ENCODE measurements at regions not wholly inside any gene's neighbourhood (a gene's known extent, or its start where the extent isn't known, plus 50 kb on each side); places are given as distances from the start of the nearest gene placed in this dataset.

DNA sequence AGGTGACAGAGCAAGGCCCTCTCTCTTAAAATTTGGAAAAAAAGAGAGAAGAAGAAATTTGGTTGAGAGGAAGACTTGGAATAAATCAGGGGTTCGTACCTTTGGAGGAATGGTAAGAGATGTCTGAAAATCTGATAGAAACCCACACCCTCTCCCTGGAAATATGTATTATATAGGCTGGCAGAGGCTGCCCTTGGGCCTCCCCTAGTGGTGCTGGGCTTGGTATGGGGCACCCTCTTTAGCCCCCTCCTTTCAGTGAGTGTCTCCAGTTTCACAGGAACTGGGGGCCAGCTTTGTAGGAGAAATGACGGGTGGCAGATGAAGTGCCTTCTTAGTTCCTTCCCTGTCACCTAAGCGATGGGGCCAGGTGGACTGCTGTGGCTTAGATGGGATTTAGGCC lies 82.9 kb upstream of the SLC2A1 start:
- Histone ChIP-seq H3K79me2 (ENCODE audit: low read length) (no peaks in the 10 kb centered on the region), H3K4me3 (ENCODE audit: low read length) (no peak overlapping the region), H3K9me2 (replicated peaks; ENCODE audit: insufficient read depth, low read length) (no peaks in the 10 kb centered on the region), H3K36me3 (replicated peaks; ENCODE audit: insufficient read depth, low read length) (no peaks in the 10 kb centered on the region), H3K4me2 (ENCODE audit: low read depth, low read length) (no peak overlapping the region), H2AFZ (ENCODE audit: low read length) (no peak overlapping the region), H3K27me3 (replicated peaks; ENCODE audit: insufficient read depth, low read length) (no peaks in the 10 kb centered on the region), H3K9ac (ENCODE audit: low read length) (no peak overlapping the region), H4K20me1 (ENCODE audit: insufficient read depth, low read length) (no peaks in the 10 kb centered on the region), H3K4me1 (ENCODE audit: low read length) (no peaks in the 10 kb centered on the region), H3K9me3 (replicated peaks; ENCODE audit: insufficient read depth, low read length) (no peaks in the 10 kb centered on the region), H3K27ac (ENCODE audit: low read length) (no peak overlapping the region), H3F3A (ENCODE audit: insufficient read depth, low read length) (no peaks in the 10 kb centered on the region)
- no peak for DNase-seq
- no peak for TF ChIP-seq EZH2phosphoT487 (IDR thresholded peaks at IDR 0.05; ENCODE audit: low read length)
- no peak for TF ChIP-seq EZH2 (optimal IDR thresholded peaks at IDR 0.05; ENCODE audit: low read depth, low read length)
- TF ChIP-seq, protein P1, sequence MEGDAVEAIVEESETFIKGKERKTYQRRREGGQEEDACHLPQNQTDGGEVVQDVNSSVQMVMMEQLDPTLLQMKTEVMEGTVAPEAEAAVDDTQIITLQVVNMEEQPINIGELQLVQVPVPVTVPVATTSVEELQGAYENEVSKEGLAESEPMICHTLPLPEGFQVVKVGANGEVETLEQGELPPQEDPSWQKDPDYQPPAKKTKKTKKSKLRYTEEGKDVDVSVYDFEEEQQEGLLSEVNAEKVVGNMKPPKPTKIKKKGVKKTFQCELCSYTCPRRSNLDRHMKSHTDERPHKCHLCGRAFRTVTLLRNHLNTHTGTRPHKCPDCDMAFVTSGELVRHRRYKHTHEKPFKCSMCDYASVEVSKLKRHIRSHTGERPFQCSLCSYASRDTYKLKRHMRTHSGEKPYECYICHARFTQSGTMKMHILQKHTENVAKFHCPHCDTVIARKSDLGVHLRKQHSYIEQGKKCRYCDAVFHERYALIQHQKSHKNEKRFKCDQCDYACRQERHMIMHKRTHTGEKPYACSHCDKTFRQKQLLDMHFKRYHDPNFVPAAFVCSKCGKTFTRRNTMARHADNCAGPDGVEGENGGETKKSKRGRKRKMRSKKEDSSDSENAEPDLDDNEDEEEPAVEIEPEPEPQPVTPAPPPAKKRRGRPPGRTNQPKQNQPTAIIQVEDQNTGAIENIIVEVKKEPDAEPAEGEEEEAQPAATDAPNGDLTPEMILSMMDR (IDR thresholded peaks at IDR 0.05; ENCODE audit: low read length): no peak

DNA sequence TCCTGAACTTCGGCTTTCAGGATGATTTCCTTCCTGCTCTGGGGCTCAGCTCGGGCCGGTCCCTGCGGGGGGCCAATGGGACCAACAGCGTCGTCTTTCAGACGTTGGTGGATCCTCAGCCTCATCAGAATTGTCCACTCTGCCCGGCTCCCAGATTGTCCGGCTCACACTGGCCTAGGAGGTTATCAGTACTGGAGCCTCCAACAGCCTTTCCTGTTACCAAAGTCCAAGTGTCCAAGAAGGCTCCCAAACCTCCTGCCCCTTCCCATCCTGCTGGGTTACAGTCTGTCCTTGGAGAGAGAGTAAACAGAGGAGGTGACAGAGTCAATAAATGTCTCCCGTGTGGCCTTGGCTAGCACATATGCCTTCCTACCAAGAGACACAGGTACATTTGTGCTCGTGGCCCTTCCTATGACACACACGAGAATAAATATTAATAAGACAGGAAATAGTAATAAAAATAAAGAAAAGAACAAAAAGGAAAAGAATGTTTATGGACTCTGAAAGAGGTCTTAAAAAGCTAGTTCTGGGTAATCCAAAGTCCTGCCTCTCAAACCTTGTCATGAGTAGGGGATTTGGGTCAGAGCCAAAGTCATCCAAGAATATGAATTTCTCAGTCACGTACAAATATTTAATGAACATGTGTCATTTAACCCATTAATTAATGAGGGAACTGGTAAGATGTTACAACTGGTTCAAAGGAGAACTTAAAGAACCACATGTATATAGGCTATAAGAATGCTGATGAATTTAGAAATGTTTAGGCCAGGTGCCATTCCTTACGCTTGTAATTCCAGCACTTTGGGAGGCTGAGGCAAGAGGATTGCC lies 80.8 kb upstream of the SLC2A1 start:
- no peaks in the 10 kb centered on the region for H3K4me1 ChIP-seq (ENCODE audit: low read length)
- H4K20me1 ChIP-seq (ENCODE audit: insufficient read depth, low read length): no peaks in the 10 kb centered on the region
- H3K27ac ChIP-seq (ENCODE audit: low read length): no peak overlapping the region
- H3F3A ChIP-seq (ENCODE audit: insufficient read depth, low read length): no peaks in the 10 kb centered on the region
- no peaks in the 10 kb centered on the region for H3K79me2 ChIP-seq (ENCODE audit: low read length)
- TF ChIP-seq, protein P1 (IDR thresholded peaks at IDR 0.05; ENCODE audit: low read length): no peak
- TF ChIP-seq EZH2 (optimal IDR thresholded peaks at IDR 0.05; ENCODE audit: low read depth, low read length) (no peak), EZH2phosphoT487 (IDR thresholded peaks at IDR 0.05; ENCODE audit: low read length) (no peak)
- H3K36me3 ChIP-seq (replicated peaks; ENCODE audit: insufficient read depth, low read length): no peaks in the 10 kb centered on the region
- H3K9me3 ChIP-seq (replicated peaks; ENCODE audit: insufficient read depth, low read length): no peaks in the 10 kb centered on the region
- no peaks in the 10 kb centered on the region for H3K27me3 ChIP-seq (replicated peaks; ENCODE audit: insufficient read depth, low read length)
- no peak overlapping the region for H3K4me3 ChIP-seq (ENCODE audit: low read length)
- H3K4me2 ChIP-seq (ENCODE audit: low read depth, low read length): no peak overlapping the region
- no peaks in the 10 kb centered on the region for H3K9me2 ChIP-seq (replicated peaks; ENCODE audit: insufficient read depth, low read length)
- no peak for DNase-seq
- no peak overlapping the region for H2AFZ ChIP-seq (ENCODE audit: low read length)
- no peak overlapping the region for H3K9ac ChIP-seq (ENCODE audit: low read length)

DNA sequence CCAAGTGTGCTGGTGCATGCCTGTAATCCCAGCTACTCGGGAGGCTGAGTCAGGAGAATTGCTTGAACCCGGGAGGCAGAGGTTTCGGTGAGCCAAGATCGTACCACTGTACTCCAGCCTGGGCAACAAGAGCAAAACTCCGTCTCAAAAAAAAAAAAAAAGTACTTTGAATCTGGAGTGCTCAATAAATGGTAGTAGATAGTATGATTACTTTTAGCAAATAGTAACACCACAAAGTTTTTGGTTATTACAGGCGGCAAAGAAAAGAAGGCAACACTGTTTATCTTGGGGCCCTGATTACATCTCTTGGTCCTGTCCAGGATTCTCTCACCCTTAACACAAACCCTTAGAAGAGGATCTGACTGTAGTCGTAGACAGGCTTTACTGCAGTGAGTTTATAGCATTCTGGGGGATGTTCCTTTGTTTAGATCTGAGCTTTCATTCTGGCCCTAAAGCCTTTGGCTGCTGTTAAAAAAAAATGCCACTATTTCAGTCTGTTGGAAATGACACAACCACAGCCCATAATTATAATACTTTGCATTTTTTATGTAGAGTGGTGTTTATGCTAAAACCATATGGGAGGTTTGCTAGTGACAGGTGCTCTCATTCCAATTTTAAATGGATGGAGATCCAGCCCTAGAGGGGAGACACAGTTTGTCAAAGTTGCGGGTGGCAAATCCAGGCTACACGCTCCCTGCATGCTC lies 79.7 kb upstream of the SLC2A1 start:
- TF ChIP-seq, protein P1 (IDR thresholded peaks at IDR 0.05; ENCODE audit: low read length): no peak
- TF ChIP-seq EZH2 (optimal IDR thresholded peaks at IDR 0.05; ENCODE audit: low read depth, low read length): no peak
- no peak for TF ChIP-seq EZH2phosphoT487 (IDR thresholded peaks at IDR 0.05; ENCODE audit: low read length)
- H3K9ac ChIP-seq (ENCODE audit: low read length): no peak overlapping the region
- DNase-seq: no peak
- no peaks in the 10 kb centered on the region for H3K9me2 ChIP-seq (replicated peaks; ENCODE audit: insufficient read depth, low read length)
- H3K9me3 ChIP-seq (replicated peaks; ENCODE audit: insufficient read depth, low read length): no peaks in the 10 kb centered on the region
- H3F3A ChIP-seq (ENCODE audit: insufficient read depth, low read length): no peaks in the 10 kb centered on the region
- H3K27me3 ChIP-seq (replicated peaks; ENCODE audit: insufficient read depth, low read length): no peaks in the 10 kb centered on the region
- H3K79me2 ChIP-seq (ENCODE audit: low read length): no peaks in the 10 kb centered on the region
- H3K4me2 ChIP-seq (ENCODE audit: low read depth, low read length): no peak overlapping the region
- H3K4me3 ChIP-seq (ENCODE audit: low read length): no peak overlapping the region
- H3K36me3 ChIP-seq (replicated peaks; ENCODE audit: insufficient read depth, low read length): no peaks in the 10 kb centered on the region
- H3K27ac ChIP-seq (ENCODE audit: low read length): no peak overlapping the region
- H2AFZ ChIP-seq (ENCODE audit: low read length): no peak overlapping the region
- no peaks in the 10 kb centered on the region for H3K4me1 ChIP-seq (ENCODE audit: low read length)
- H4K20me1 ChIP-seq (ENCODE audit: insufficient read depth, low read length): no peaks in the 10 kb centered on the region
